GM21723 (cell line): ENCODE measurements at regions not wholly inside any gene's neighbourhood (a gene's known extent, or its start where the extent isn't known, plus 50 kb on each side); places are given as distances from the start of the nearest gene placed in this dataset.
"Not testable (repeated sequence)": the region's sequence is repeated elsewhere in the genome, so short reads cannot be mapped to it uniquely, and the experiment has no call there.

Experiments used
- ATAC-seq: cut with Tn5 transposase; IDR thresholded peaks from one replicate; pipeline ENCODE4 v1.9.1; 2021; ENCODE audit warnings: mild to moderate bottlenecking, moderate library complexity; ENCODE audit not compliant: unreplicated experiment

DNA sequence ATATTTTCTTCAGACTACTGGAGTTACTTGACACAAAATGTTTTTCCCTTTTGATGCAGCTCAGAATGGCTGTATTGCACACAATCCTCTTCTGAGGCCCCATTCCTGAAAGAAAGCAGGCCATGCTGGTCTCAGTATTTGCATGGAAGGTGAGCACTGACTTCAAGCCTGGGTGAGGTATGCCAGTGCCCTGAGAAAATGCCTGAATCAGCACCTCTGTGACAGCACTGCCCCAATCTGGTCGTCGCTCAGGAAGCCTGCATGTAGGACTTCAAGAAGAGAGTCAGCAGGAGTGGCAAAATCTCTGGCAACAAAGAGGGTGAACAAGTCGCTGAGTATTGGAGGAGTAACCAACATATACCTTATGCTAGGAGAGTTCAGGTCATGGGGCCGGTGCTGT, 425.2 kb upstream of the PIK3R1 start:
- ATAC-seq, result no peak

DNA sequence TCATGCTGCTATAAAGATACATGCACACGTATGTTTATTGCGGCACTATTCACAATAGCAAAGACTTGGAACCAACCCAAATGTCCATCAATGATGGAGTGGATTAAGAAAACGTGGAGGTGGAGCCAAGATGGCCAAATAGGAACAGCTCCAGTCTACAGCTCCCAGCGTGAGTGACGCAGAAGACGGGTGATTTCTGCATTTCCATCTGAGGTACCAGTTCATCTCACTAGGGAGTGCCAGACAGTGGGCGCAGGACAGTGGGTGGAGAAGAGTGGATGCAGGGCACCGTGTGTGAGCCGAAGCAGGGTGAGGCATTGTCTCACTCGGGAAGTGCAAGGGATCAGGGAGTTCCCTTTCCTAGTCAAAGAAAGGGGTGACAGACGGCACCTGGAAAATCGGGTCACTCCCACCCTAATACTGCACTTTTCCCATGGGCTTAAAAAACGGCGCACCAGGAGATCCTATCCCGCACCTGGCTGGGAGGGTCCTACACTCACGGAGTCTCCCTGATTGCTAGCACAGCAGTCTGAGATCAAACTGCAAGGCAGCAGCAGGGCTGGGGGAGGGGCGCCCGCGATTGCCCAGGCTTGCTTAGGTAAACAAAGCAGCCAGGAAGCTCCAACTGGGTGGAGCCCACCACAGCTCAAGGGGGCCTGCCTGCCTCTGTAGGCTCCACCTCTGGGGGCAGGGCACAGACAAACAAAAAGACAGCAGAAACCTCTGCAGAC, 435.5 kb upstream of the PIK3R1 start:
- ATAC-seq, result not testable (repeated sequence)

DNA sequence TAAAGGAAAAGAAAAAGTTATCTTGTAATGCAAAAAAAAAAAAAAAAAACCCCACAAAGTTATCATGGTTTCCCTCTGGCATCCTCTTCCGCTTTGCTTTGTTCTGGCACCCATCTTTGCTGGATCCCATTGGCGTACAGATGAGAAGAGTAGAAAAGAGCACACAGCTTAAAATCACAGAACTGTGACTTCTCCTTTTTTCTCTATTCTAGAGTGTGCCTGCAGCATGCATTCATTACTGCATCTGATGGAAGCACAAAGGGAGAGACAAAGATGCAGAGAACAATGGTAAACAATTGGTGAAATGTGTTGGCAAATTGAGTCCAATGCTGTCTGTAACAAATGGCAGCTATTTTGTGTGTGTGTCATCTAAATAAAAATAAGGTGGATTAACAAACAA, 440.8 kb upstream of the PIK3R1 start:
- ATAC-seq, result no peak

DNA sequence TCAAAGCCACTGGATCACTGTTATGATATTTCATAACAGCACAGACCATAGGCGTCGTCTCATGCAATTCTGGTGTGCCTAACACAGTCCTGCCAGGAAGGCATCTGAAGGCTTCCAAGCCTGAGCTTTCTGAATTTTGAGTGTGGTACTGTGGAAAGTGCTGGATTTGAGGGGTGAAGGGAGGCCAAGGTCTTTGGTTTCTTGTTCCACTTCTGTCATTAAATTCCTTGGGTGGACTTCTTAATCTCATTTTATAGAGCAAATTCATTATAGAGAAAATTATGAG, 441.3 kb upstream of the PIK3R1 start:
- ATAC-seq, result no peak

DNA sequence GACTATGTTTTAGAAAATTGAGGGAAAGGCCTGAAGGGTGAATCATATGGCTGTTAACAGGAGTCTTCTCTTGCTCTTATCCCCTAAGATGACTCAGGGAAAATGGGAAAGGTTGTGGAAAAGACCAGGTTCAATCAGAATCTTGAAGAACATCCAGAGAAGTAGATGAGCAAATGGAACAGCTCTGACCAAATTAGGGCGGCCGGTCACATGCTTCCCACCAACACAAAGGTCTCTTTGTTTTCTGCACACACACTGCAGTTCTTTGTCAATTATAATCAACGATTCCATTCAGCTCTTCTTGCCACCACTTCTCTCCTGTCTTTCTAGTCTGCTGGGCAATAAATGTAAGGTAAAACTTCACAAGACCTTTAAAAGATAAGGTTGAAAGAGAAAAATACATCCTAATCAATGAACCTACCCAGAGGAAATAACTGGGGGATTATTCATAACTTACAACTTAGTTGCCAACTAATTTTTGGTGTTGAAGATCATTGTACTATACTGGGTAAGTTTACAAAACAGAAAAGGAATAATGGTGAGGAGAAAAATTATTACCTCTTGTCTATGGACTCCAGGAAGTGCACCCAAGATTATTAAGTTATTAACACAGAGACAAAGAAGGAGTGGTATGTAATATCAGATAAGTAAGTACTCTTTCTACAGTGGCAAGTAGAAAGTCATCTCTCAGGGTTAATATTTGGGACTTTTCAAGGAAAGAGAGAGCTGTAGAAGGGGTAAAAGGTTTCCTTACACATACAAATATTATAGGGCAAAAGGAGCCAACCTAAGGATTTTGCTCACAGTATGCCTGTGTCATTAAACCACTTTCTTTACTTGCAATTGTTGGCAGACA, 441.9 kb upstream of the PIK3R1 start:
- ATAC-seq, result no peak

DNA sequence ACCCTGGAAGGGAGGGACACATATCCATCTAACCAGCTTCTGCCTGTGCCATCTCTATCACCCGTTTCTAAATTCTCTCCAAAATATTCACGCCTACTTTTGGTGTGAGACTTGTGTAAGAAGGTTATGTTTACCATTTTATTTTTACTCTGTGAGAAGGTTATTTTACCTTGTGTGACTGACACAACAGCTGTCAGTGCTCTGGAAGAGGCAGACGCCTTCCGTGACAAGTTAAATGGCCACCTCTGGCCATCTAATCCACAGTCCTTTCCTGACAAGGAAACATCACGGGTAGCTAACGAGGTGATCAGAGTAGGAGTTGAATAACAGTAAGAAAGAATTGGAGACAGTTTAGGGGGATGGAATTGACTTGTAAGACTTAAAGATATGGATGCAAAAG, 443.8 kb upstream of the PIK3R1 start:
- ATAC-seq, result no peak

DNA sequence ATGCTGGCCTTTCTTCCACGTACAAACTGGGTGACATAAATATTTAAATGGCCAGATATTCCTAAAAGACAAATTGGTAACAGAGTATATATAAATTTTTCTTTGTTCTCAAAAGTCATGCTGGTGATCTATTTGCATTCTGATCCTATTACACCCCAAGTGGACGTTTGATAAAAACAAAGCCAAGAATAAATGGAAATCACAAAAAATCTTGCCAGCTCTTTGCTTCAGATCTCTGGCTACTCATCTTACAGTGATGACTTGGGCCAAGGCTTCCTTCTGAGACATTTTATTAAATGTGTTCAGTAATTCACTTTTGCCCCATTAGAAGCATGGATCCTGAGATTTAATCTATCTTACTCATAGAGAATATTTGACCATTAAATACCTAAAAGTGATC, 444.3 kb upstream of the PIK3R1 start:
- no peak for ATAC-seq

DNA sequence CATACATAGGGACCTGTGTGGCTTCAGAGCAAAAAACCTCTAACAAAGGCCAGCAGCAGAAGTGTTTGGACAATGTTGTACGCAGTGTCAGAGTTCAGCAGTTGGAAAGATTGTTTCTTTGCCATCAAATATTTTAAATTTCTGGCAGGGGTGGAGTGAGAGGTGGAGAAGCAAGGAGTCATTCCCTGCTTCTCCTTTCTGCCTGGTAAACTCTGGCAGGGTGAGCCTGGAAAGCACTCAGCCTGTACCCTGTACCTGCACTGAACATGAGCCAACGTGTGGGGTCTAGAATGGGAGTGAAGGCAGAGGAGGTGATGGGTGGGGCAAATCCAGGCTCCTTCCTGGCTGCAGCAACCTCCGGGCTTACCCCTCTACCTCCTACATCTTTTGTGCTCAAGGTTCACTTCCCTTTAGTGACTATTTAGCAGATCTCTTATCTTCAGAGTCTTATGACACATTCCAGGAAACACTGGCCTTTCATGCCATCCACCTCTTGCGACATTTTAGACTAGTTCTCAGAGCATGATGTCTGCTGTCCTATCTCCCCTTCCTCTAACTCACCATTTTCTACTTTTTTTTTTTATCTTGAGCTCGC, 445.0 kb upstream of the PIK3R1 start:
- ATAC-seq, result no peak

DNA sequence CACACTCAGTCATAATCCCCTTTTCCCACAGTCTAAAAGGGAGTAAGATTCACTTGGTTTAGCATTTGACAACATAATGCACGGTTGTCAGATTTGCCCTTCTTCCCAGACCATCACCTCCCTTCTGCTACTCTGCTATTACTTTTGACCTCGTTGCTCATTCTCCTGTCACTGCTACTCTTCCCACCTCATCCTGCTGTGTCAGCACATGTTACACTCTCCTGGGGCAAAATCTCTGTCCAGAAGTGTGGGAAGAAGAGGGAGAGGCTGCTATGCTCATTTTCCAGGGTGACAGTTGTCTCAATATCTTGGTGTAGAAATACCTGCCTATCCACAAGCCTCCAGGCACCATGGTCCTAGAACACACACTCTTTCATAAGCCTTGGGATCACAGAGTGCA, 449.9 kb upstream of the PIK3R1 start:
- no peak for ATAC-seq

DNA sequence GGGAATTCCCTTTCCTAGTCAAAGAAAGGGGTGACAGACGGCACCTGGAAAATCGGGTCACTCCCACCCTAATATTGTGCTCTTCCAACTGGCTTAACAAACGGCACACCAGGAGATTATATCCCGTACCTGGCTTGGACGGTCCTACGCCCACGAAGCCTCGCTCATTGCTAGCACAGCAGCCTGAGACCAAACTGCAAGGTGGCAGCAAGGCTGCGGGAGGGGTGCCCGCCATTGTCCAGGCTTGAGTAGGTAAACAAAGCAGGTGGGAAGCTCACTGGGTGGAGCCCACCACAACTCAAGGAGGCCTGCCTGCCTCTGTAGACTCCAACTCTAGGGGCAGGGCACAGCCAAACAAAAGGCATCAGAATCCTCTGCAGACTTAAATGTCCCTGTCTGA, 457.8 kb upstream of the PIK3R1 start:
- ATAC-seq, result not testable (repeated sequence)

DNA sequence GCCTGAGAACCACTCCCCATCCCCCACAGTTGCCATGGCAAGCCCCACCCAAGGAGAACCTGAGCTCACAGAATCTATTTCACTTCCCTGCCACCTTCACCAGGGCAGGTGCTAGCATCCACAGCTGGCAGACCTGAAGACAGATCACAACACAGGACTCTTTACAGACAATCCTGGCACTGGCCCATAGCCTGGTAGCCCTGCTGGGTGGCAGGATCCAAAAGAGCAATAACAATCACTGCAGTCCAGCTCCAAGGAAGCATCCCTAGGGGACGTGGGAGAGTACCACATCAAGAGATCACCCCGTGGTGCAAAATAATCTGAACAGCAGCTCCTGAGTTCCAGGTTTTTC, 463.2 kb upstream of the PIK3R1 start:
- ATAC-seq, result no peak

DNA sequence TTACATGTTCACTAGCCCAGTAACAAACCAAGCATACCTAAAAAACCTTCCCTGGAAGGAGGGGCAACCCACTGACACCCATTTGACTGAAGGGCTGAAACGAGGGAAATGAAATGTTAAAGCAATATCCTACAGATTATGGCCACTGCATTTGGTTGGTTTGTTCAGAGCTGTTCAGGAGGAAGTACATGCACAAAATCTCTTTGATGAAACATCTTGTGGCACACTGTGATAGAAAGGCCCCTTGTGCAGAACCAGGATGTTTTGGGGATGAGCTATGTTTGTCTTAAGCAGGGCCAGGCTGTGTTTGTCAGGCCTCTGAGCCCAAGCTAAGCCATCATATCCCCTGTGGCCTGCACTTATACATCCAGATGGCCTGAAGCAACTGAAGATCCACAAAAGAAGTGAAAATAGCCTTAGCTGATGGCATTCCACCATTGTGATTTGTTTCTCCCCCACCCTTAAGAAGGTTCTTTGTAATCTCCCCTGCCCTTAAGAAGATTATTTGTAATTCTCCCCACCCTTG, 467.3 kb upstream of the PIK3R1 start:
- no peak for ATAC-seq

DNA sequence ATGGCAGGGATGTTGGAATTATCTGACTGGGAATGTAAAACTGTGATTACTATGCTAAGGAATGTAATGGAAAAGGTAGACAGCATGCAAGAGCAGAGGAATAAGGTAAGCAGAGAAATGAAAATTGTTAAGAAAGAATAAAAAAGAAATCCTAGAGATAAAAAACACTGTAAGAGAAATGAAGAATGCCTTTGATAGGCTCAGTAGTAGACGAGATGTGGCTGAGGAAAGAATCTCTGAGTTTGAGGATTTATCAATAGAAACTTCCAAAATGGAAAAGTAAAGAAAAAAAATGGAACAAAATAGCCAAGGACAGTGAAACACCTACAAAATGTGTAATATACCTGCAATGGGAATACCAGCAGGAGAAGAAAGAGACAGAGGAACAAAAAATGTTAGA, 468.5 kb upstream of the PIK3R1 start:
- no peak for ATAC-seq

DNA sequence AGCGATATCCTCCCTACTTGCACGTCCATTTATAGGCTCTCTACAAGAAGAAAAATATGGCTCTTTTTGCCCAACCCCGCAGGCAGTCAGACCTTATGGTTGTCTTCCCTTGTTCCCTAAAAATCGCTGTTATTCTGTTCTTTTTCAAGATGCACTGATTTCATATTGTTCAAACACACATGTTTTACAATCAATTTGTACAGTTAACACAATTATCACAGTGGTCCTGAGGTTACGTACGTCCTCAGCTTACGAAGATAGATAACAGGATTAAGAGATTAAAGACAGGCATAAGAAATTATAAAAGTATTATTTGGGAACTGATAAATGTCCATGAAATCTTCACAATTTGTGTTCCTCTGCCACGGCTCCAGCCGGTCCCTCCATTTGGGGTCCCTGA, 468.9 kb upstream of the PIK3R1 start:
- not testable (repeated sequence) for ATAC-seq

DNA sequence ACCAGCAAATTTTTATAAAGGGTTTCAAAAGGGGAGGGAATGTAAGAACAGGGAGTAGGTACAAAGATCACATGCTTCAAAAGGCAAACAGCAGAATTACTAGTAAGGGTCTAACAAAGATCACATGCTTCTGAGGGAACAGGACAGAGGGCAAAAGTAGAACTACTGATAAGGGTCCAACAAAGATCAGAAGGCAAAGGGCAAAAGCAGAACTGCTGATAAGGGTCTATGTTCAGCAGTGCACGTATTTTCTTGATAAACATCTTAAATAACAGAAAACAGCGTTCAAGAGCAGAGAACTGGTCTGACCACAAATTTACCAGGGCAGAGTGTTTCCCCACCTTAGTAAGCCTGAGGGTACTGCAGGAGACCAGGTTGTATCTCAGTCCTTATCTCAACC, 469.5 kb upstream of the PIK3R1 start:
- no peak for ATAC-seq

DNA sequence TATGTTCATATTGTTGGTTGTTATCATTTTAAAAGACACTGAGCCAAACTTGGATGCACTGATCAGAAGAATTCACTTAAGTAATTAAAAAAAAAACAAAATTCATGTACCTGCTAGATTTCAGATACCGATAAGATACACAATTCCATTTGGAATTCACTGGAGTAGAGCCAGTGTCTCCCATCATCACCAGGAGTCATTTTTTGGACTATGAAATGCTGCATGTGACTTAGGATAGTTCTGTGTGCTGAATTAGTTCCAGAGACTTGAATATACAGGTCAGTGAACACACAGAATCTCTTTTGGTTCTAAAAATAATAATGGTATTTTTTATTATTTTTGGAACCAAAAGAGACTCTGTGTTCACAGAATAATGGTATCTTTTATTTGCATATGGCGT, 482.6 kb upstream of the PIK3R1 start:
- ATAC-seq, result no peak

DNA sequence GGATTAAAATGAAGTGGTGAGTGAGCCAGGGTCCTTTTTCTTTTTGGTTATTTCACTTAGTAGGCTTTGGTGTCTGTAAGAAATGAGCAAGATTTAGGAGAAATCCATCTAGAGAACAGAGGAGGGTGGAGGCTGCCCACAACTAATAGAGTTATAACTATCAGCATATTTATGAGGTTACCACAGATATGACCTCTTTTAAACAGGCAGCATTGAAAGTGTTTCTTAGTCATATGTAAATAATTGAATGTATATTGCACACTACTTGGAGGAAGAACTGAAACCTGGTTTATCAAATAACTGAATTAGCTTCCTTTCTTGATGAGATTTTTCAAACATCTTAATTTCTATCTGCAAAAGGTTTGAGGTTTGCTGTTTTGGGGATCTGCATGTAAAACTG, 483.1 kb upstream of the PIK3R1 start:
- ATAC-seq, result no peak

DNA sequence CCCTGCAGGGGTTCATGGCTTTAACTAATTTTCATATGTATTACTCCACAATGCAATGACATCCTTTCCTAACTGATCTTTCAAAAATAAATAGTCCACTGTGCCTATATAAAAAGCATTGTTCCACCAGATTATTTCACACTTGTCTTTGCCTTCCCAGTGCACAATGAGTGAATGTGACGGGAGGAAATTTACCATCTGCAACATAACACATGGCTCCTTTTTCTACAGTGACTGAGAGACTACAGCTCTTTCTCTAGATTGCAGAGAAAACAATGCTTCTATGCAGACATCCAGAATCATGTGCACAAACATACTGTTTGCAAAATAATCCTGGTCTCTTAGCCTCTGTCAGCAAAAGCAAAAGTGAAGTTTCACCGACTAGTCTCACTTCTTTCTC, 483.7 kb upstream of the PIK3R1 start:
- no peak for ATAC-seq

DNA sequence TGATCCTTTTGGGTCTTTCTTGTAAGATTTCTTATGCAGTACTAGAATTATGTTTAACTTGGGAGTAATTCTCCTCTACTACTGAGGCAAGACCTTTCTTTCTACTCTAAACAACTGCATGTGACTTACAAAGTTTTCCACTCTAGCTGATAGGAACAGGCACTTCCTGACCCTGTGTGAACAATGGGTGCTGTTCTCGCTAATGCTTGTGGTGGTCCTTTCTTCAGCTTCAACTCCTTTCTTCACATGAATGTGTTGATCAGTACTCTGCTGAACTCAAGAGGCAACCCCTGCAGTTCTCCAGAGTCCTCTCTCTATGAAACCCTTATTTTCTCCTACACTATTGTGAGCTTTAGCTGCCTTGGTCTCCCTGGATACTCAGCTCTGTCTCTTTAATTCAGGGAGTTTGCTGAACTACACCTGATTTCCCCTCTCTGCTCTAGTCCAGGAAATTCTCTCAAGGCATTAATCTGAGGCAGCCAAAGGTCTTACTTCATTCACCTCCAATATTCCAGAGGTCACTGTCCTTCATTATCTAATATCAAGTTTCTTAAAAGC, 484.6 kb upstream of the PIK3R1 start:
- ATAC-seq, result no peak

DNA sequence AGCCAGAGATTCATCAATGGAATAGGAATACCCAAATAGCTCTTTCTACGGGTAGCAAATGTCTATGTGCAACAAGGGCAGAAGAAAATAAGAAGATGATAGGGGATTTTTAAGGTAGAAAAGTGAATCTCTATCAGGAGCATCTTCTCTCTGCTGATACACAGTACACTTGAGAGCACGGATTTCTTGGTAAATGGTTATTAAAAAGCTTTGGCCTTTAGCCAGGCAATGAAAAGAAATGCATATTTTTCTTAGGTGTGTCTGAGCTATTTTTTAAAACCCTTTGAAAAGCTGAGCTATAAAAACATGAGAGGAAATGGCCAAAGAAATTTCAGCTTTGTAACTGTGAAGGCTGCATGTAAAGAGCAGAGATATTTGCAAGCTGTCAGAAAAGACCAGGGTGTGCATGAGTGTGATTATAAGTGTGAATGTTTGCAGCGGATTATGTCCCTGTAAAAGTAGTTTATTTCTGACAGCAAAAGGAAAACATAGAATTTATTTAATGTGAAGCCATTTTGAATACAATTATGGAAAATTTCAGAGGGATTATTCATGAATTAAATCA, 487.1 kb upstream of the PIK3R1 start:
- no peak for ATAC-seq

DNA sequence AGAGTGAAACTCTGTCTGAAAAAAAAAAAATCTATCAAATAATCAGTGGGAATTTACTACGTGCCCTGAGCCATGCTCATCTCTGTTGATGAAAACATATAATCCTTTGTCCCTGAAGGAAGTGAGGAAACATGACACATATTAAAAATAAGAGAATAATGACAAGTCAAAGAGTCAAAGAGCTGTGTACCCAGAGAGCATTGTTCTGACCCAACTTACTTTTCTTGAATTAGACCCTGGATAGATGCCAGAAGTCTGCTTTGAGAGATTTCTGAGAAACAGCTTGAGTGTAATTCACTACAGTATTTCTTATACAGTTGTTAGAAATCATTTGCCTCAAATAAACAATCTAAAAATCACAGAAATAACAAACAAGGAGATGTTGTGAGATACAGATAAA, 490.0 kb upstream of the PIK3R1 start:
- no peak for ATAC-seq
